GM21381 (cell line): ENCODE measurements at regions not wholly inside any gene's neighbourhood (a gene's known extent, or its start where the extent isn't known, plus 50 kb on each side); places are given as distances from the start of the nearest gene placed in this dataset.

Experiments
- ATAC-seq: cut with Tn5 transposase; IDR thresholded peaks from one replicate; pipeline ENCODE4 v1.9.1; 2021; ENCODE audit warnings: mild to moderate bottlenecking, moderate library complexity; ENCODE audit not compliant: unreplicated experiment

- no peak for ATAC-seq
Observed at GRCh38 chr1:68293609-68294366, 61.5 kb upstream of the WLS start.

GRCh38 chr1:68293122-68293521 is 60.8 kb upstream of the WLS start:
- no peak for ATAC-seq

GRCh38 chr1:68291688-68292384 is 59.5 kb upstream of the WLS start:
- no peak for ATAC-seq

GRCh38 chr1:68287241-68287640 is 54.9 kb upstream of the WLS start:
- no peak for ATAC-seq

- ATAC-seq = no peak
Observed at GRCh38 chr1:68285046-68285445, 52.7 kb upstream of the WLS start.

- ATAC-seq = no peak
Observed at GRCh38 chr1:68281946-68282615, 49.8 kb upstream of the WLS start.
